ENCODE measurements at regions not wholly inside any gene's neighbourhood (a gene's known extent, or its start where the extent isn't known, plus 50 kb on each side); places are given as distances from the start of the nearest gene placed in this dataset.

DNA sequence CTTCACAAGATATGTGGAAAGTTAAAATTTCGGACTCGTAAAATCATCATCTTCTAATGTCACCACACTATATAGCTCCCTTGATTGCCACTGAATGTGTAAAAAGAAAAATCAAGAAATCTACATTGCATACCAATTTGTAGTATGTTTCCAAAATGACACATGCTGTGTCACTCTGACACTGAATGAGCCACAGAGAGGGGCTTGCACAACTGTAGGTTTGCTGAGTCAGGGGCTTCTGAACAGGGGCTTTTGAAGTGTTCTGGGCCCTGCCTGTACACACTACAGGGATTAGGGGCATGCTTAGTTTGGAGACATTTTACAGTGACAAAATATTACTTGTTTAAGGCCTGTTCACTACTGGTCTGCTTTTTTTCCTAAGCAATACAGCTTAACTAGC is 234.4 kb upstream of the GRAMD2B start:
- TF ChIP-seq POLR2A (IDR thresholded peaks at IDR 0.05; ENCODE audit: low read length) (no peak), GATA1 (IDR thresholded peaks at IDR 0.05; ENCODE audit: low read depth, low read length) (no peak)

All from erythroblast (primary cell).